ENCODE measurements at regions not wholly inside any gene's neighbourhood (a gene's known extent, or its start where the extent isn't known, plus 50 kb on each side); places are given as distances from the start of the nearest gene placed in this dataset.

DNA sequence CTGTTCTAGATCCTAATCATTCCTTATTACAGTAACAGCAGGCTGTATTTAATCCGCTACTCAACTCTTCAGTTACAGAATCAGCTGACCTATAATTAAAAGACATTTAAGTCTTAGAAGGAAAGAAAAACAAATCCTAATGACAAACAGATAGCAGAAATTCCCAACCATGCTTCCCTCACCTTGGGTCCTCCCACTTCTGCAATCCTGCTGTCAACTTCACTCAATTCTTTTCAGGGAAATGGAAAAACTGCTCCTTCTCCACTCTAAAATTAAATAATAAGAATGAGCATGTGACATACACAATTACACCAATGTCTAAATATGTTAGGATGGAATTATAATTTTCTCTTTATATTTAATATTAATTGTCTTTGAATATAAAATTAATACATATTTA is 182.6 kb upstream of the LYPLAL1 start:
- TF ChIP-seq POLR2AphosphoS5 (IDR thresholded peaks at IDR 0.05; ENCODE audit: borderline replicate concordance, low read depth, low read length) = no peak
- no peak for TF ChIP-seq EZH2 (IDR thresholded peaks at IDR 0.05)
- no peak for TF ChIP-seq FOXP2 (optimal IDR thresholded peaks at IDR 0.05; ENCODE audit: control extremely low read depth, extremely low read length, insufficient read depth)
